ENCODE measurements at regions not wholly inside any gene's neighbourhood (a gene's known extent, or its start where the extent isn't known, plus 50 kb on each side); places are given as distances from the start of the nearest gene placed in this dataset.

DNA sequence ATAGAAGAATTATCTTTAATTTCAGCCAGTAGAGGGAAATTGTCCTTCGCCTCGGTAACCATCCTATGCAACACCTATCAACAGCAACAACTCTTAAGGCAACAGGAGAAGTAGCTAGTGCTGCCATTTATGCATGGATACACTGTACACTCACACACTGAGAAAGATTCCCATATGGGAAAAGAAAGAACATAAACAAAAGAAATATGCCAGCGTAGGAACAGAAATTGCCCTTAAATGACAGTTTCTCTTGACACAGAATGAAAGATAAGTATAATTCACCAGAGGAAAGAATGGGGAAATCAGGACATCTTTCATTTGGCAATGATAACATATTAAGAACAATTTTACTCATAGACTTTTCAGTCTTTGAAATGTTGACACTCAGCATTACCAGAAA lies 466.9 kb downstream of the BCAT1 start:
- no peak for TF ChIP-seq ELF4 (IDR thresholded peaks at IDR 0.05)
- TF ChIP-seq SP1 (IDR thresholded peaks at IDR 0.05) = no peak
- no peak for TF ChIP-seq FOXM1 (IDR thresholded peaks at IDR 0.05; ENCODE audit: borderline replicate concordance)
- TF ChIP-seq ZNF384 (IDR thresholded peaks at IDR 0.05) = no peak
- no peak for TF ChIP-seq FOXA1 (IDR thresholded peaks at IDR 0.05)
- TF ChIP-seq BHLHE40 (IDR thresholded peaks at IDR 0.05; ENCODE audit: borderline replicate concordance) = no peak
- no peak for TF ChIP-seq HDGF (IDR thresholded peaks at IDR 0.05; ENCODE audit: borderline replicate concordance)
- TF ChIP-seq TARDBP (IDR thresholded peaks at IDR 0.05) = no peak
- TF ChIP-seq FOXK2 (IDR thresholded peaks at IDR 0.05) = no peak
- no peak for TF ChIP-seq ARNT (IDR thresholded peaks at IDR 0.05)
- TF ChIP-seq SUZ12 (IDR thresholded peaks at IDR 0.05) = no peak
- no peak for TF ChIP-seq L3MBTL2 (conservative IDR thresholded peaks at IDR 0.05)
- TF ChIP-seq NFRKB (IDR thresholded peaks at IDR 0.05) = no peak
